Stimulated activated naive CD8-positive, alpha-beta T cell treated with anti-CD3 and anti-CD28 coated beads, Interleukin-15, Interleukin-2, amounts not matched to agents 100 U/mL and 50 U/mL, for 24 hours (primary cell): ENCODE measurements at regions not wholly inside any gene's neighbourhood (a gene's known extent, or its start where the extent isn't known, plus 50 kb on each side); places are given as distances from the start of the nearest gene placed in this dataset.

Source experiments
- ATAC-seq: fragments of 150-1000 bp; cut with Tn5 transposase; one replicate; pipeline ENCODE4 v1.10.0; 2021
- DNase-seq: peaks from one replicate; pipeline ENCODE4 v3.0.0; 2021

DNA sequence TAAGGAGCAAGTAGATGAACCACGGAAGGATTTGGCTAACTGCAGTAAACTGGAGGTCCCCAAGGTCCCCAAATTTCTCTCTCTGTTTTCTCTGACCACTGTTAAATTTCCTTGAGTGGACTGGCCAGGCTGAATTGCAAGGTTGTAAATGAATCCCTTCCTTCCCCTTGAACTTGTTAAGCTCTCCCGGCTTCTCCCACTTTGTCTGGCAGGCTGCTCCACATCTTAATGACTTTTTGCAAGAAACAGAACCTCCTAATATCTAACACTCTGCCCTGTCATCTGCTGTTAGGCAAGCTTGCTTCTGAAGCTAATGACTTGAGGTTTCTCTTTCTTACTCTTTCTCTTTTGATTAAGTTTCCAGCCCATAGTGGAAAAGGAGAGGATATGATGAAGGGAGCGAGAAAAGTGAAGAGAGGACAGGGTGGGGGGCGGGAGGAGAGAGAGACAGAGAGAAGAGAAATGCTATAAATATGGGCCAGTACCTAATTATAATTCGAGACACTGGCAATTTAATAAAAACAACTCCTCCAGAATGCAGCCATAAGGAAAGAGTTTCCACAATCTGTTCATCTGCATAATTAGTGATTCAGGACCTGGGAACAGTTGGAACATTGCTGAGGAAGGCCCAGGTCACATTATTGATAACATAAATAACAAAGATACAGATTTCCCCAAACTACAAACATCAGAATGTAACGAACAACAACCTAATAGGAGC lies 437.3 kb upstream of the MPDZ start:
- DNase-seq: no peak
- no peak for ATAC-seq

DNA sequence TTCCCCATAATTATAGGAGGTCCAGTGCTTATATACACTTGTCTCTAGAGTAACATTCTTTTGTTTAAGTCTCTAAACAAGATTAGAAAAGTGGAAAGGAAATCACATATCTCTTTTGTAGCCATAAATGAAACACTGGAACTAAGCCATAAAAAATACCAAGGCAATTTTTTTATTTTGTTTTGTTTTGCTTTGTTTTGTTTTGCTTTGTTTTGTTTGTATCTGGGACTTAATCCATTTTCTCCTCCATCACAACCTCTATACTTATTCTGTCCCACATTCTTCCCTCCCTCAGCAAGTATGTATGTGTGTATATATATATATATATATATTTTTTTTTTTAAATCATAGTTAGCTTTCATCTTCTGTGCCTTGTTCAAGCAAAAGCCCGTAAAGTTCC lies 436.6 kb upstream of the MPDZ start:
- no peak for ATAC-seq
- DNase-seq: no peak

DNA sequence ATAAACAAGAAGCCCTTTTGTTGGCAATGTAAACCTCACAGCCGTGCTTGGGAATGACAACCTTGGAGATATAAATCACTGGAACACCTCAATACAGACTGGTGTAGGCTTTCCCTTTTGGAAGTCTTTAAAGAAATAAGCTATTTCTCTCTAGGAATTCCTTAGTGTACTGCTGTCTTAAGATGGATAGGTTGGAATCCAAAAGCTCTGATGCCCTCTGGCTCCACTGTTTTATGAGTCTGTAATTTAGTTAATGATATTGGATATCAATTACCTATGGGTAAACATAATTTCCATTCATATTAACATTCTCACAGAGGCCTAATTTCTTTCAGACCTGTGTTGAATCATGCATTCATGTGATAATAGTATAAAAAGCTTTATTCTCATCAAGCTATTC lies 435.9 kb upstream of the MPDZ start:
- DNase-seq (no peak), ATAC-seq (no peak)

DNA sequence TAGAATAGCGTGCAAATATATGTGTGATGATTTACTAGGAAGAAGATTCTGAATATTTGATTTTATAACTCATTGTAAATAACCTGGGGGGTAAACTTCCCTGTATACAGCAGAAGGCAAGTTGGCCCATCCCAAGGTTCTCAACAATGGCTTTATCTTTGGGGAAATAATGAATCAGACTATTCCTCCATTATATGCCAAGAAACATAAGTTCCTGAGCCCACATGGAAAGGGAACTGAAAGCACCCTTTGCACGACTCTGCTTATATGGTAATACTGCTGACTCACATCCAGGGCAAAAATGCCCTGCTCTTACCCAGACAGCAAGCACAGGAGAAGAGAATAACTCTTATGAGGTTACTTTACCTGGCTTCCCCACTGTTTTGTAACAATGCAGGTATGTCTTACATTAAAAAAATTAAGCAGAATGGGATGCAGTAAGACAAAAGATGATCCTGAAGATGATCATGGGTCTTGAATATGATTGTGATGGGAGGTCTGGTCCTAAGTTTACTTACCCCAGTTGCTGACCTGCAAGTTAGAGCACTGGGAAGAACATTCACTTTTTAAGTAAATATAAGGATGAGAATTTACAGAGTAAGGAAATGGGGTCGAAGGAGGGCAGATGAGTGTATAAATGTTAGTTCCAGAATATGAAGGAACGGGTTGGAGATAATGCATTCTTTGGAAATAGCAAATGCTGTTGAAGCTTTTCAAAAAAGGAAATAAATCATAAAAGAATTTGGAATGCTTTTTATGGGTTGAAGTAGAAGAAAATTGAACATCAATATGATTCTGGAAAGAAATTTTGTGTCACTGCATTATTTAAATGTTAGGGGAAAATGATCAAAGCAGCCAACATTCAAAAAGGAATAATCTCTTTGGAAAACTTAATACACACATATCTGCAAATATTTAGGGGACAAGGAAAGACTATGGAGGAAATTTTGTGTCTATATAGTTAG lies 428.4 kb upstream of the MPDZ start:
- DNase-seq (no peak), ATAC-seq (no peak)

DNA sequence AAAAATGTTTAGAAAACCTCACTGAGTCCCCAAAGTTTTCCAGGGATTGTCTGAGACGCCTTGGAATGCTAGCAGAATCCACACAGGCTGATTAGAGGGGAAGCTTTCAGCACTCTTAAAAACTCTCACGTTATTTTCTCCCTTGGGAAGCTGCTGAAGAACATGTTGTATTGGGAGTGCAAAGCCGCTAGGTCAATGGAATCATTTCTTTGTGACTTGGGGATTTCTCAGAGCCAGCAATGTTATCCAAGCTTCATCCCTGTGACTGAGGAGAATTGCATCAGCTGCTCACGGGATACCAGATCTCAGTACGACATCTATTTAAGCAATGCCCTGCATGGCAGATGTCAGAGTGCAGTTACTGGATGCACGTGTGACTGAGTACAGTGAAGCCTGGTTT lies 426.4 kb upstream of the MPDZ start:
- no peak for ATAC-seq

DNA sequence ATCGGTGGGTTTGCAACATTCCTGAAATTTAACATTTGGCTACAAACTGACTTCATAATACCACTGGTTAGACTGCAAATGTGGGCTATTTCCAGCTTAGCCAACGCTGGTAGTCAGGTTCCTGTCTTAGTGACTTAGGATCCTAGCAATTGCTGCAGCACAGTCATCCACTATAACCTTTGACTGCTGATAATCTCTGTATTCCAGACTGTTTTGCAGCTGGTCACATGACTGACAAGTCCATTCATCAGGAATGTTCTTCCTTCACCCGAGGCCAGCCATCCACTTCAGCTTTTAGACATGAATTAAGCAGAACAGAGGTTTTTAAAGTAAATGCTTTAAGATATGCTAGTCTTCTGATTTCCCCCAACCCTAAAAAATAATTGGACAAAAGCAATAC lies 425.9 kb upstream of the MPDZ start:
- ATAC-seq (no peak), DNase-seq (no peak)

More for the DNA sequence above, 426.4 kb upstream of the MPDZ start:
- no peak for DNase-seq

DNA sequence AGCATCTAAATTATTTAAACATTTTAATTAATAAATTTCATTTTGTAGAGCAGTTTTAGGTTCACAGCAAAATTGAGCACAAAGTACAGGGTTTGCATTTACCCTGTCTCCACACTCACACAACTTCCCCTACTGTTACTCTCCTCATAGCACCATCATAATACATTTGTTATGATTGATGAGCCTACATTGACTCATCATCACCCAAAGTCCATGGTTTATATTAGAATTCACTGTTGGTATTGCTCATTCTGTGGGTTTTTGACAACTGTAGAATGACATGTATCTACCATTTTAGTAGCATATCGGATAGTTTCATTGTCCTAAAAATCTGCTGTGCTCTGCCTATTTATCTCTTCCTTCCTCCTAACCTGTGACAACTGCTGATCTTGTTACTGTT lies 411.1 kb upstream of the MPDZ start:
- ATAC-seq (no peak), DNase-seq (no peak)

DNA sequence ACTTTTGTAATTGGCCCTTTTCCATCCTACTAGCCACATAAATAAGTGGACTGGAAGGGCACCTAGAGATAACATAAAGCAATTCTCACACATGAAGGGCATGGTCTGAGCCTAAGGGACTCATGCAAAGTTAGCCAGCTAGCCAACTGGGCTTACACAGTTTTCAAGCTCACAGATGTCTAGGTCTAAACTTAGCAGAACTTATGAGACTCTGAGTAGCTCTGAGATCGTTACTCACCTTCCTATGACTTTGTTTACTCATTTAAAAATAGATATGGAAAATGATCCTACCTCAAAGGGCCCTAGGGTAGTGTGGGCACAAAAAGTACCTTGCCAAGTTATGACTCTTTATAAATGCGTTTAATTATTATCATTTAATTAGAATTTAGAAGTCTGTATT lies 410.4 kb upstream of the MPDZ start:
- DNase-seq: no peak
- ATAC-seq: no peak

DNA sequence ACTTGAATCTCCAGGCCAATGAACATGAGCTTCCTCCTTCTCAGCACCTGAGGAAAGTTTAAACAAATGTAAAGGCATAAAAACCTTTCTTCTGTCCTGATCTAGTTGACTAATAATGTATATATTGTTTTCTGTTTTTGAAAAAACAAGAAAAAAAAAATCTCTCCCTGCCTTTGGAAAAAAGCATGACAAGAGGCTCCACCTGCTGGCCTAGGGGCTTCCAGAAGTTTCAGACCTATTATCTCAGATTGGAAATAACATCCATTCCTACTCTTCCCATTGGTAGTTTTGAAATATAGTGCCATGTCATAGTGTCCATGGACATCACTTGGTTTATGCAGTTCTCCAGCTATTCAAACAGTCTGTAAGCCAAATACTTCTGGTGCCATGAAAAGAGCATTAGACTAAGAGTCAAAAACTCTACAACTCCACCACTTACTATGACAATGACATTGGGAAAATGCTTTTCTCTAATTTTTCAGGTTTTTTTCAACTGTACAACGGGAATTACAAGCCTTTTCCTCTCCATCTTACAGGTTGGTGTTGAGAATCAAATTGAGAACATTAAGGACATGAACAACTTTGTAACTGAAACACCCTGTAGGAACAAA lies 409.6 kb upstream of the MPDZ start:
- ATAC-seq (no peak), DNase-seq (no peak)

DNA sequence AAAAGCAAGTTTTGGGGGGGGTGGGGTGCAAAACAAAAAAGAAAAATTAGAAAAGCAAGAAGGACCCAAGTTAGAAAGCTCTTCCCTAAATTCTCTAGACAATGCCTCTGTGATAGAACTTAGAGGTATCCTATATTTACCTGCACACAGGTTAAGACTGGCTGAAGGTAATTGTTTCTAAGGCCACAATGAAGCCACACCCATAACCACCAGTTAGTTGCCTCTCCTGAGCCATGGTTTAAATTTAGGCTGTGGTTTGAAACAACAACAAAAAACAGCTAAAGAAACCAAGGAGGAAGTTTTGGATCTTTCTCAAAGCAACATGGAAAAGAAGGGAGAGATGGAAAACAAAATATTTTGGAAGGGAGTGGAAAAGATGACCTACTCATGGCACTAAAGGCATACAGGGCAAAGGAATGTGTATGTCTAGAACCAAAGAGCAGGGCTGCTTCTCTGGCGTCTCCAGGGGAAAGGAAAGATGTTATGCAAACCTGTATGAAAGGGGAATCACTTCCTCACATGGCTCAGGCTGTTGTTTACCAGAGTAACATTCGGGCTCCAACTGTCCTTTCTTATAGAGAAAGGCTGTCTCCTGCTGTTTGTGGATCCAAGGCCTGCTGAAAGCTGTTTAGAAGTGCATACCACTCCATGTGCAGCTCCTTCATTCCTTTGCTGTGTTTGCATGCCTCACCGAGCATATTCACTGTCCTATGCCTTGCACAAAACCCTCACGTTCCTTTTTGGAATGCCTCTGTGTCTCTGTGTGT lies 408.9 kb upstream of the MPDZ start:
- DNase-seq (no peak), ATAC-seq (no peak)

DNA sequence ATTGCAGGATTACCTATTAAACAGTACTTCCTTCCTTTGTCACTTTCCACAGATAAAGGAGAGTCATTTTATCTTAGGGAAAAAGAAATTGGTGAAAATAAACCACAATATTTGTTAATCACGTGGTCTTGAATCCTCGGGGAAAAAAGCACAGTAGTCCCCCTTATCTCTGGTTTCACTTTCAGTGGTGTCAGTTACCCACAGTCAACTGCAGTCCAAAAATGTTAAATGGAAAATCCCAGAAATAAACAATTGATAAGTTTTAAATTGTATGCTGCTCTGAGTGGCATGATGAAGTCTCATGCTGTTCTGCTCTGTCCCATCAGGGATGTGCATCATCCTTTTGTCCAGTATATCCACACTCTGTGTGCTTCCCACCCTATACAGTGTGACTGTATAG lies 405.2 kb upstream of the MPDZ start:
- ATAC-seq: no peak
- no peak for DNase-seq

DNA sequence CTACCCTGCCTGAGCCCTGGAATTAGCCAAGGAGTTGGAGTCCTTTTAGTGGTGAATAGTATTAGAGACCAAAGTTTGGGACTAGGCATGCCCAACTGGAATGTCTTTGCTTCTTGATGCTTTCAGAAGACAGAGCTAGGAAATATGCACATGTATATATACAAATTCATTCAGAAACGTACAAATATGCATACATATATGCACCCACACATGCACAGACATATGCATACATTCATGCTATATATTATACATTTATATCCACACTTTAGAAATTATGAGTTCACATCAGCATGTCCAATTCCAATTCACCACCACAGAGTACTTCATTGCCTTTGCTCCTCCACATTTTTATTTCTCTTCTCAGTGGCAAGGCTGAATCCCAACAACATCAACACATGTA lies 398.3 kb upstream of the MPDZ start:
- DNase-seq (no peak), ATAC-seq (no peak)

DNA sequence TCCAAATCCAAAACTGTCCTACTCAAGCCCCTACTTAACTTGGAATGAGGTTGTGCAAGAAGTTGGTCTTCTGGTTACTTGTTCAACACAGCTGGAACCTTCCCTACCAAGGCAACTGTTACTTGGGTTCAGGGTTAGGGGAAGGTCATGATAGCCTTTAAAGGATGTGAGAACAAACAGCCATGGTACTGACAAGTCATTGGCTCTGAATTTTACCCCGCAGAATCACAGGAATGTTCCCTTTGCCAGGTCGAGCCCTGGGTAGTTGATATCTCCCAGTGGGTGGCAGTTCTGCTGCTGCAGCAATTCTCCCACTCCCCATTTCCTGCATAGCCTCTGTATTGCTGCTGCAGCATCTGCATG lies 396.1 kb upstream of the MPDZ start:
- ATAC-seq: no peak

DNA sequence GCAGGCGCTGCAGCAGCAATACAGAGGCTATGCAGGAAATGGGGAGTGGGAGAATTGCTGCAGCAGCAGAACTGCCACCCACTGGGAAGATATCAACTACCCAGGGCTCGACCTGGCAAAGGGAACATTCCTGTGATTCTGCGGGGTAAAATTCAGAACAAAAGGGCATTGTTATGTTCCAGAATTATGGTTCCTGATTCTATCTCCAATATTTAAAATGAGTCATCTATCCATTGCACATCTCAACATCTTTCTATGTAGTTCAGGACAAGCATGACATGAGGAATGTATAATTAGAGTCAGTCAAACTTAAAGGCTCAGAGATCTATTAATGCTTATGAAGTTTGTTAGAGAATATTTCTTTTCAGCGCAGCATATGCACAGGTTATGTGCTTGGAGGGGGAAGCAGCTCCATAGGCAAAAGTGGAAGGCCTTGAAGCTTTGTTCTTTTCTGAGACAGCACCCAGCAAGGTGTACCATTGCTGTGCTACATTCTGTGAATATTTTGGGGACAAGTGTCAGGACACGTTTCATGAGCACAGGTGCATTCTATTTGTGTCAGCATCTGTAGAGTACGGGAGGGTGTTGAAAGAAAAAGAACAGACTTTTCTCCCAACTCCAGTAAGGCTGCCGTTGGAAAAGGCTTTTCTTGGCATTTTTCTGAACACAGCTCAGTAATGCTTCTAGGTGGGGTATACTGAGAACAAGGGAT lies 395.6 kb upstream of the MPDZ start:
- ATAC-seq: no peak
- no peak for DNase-seq

More for the DNA sequence above, 396.1 kb upstream of the MPDZ start:
- no peak for DNase-seq

DNA sequence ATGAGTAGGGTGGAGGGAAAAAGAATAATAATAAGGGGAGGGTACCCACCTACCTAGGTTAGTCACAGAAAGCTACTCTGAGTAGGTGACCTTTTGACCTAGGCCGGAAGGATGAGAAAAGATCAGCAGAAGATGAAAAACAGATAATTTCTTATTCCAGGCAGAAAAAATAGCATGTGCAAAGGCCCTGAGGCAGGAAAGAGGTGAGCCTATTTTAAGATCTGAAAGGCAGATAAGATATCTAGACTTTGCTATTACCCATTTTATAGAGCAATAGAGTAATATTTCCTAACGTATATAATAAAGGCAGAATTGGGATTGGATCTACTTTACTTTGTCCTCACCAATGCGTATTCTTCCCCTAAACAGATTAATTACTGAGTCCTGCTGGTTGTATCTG lies 393.9 kb upstream of the MPDZ start:
- no peak for ATAC-seq
- no peak for DNase-seq

DNA sequence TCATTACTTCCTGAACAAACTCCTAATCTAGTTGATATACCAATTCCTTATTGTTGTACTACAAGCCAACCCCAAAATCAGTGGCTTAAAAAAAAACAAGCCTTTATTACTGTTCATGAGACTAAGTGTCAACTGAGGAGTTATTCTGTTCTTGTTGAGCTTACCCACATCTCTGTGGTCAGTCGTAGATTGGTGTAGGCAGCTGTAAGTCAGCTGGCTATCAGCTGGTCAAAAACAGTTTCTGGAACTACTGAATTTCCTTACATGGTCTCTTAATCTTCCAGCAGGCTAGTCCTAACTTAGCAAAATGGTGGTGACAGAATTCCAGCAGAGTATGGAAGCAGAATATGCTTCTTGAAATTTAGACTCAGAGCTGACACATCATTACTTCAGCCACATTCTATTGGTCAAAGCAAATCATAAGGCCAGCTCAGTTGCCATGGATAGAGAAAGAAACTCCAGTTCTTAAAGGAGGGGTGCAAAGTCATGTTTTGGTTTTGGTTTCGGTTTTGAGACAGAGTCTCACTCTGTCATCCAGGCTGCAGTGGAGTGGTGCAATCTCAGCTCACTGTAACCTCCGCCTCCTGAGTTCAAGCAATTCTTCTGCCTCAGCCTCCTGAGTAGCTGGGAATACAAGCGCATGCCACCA lies 386.1 kb upstream of the MPDZ start:
- ATAC-seq (no peak), DNase-seq (no peak)

DNA sequence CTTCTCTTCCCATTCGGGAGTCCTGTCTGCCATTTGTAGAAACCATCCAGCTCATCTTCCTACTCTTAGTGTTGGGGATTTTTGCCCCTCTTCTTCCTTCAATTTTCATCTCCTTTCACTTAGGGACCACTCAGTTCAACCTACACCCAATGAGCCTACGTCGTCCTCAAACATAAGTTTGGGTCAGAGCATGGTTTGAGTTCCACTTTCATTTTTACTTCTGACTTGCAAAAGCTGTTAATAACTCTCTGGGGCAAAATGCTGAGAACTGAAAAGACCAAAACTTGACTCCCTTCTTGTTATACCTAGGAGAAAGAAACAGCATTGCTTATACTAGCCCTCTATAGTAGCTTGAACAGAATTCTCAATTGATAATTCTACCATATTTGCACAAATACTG lies 381.5 kb upstream of the MPDZ start:
- ATAC-seq (no peak), DNase-seq (no peak)

DNA sequence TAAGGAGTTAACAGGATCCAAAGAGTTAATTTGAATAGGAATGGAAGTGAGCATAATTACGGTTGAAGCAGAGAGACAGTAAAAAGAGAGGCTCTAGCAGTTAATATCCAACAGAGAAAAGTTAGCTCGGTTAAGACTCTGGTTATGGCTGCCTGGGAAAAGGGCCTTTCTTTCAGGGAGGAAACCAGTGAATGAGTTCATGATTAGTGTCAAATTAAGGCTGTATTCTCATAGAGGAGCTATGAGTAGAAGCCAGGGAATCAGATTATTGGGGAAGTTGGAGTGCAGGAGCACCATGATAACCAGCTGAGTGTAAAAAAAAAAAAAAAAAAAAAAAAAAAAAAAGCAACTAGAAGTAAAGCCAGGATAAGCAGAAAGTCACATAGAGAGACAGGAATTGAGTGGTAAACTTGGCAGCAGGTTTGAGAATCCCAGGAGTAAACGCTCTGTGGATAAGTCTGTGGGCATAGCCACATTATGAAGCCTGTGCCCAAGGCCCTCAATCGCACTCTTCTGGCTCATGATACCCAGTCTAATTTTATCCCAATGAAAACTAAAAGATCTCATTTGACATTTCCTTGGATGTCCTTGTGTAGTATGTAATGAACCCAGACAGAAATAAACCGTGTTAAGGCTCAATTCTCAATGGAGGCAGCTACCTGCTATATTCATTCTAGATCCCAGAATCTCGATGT lies 372.6 kb upstream of the MPDZ start:
- ATAC-seq (no peak), DNase-seq (no peak)

DNA sequence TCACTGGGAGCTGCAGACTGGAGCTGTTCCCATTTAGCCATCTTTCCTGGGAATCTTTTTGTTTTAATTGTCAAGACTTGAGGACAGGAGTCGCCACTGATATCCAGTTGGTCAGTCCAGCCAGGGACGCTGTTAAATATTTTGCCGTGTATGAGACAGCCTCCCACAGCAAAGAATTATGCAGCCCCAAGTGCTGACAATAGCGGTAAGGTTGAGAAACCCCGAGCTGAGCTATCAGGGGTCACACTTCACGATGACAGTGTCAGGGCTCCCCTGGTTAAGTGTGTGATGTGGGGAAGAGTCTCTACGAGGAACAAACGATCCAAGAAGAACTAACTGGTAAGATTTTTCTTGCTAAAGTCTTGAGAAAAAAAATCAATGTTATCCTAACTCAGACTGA lies 372.0 kb upstream of the MPDZ start:
- ATAC-seq (no peak), DNase-seq (no peak)

DNA sequence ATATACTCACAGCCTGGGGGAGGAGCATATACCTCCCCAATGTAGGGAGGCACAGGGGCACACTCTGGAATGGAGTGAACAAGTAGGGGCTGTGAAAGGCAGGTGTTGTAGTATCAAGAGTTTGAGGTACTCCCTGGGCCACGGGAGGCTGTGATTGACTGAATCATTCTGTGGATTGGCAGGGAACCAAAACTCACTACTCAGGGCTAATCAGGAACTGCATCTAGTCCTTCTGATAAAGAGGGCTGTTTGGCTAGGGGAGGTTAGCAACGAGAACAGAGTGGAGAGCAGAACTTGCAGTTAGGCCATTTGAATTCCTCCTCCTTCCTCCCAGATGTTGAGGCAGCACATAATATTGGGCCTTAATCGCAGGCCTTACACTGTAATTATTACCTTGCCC lies 369.2 kb upstream of the MPDZ start:
- ATAC-seq: no peak

DNA sequence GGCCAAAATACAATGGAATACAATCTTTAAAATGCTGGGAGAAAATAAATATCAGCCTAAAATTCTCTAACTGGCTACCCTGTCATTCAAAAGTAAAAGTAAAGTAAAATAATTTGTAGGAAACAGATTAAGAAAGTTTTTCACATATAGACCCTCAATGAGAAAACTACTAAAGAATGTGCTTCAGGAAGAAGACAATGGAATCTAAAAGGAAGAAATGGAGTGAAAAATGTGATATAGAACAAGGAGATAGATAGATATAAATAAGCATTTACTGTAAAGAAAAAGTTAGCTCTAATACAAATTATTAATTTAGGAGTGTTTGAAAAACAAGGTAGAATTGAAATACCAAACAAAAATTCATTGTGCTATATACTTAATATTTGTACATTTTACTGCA lies 368.6 kb upstream of the MPDZ start:
- DNase-seq (no peak), ATAC-seq (no peak)

More for the DNA sequence above, 369.2 kb upstream of the MPDZ start:
- no peak for DNase-seq
